Astrocyte (in vitro differentiated cells and primary cell): ENCODE measurements at regions not wholly inside any gene's neighbourhood (a gene's known extent, or its start where the extent isn't known, plus 50 kb on each side); places are given as distances from the start of the nearest gene placed in this dataset.

Experiments
- DNase-seq: peaks from one replicate; pipeline ENCODE4 v3.0.0-alpha.2; 2010; ENCODE audit warnings: low read depth
- FAIRE-seq: peaks from 2 replicates; lab custom pipeline; 2011; peaks lifted over from hg19 to GRCh38; lab: Jason Lieb, UNC
- H2AFZ ChIP-seq: 2 replicates; pipeline ENCODE4 v1.6.0; 2012; ENCODE audit warnings: low read depth, low read length, inconsistent platforms
- H3K27ac ChIP-seq: 2 replicates; pipeline ENCODE4 v1.5.1; 2011; ENCODE audit warnings: low read depth, low read length, inconsistent platforms
- H3K27me3 ChIP-seq: 2 replicates; pipeline ENCODE4 v1.6.0; 2011; ENCODE audit warnings: low read length, inconsistent platforms; ENCODE audit not compliant: insufficient read depth
- H3K36me3 ChIP-seq: 2 replicates; pipeline ENCODE4 v1.5.1; 2011; ENCODE audit warnings: low read length, inconsistent platforms; ENCODE audit not compliant: insufficient read depth
- H3K4me1 ChIP-seq: 2 replicates; pipeline ENCODE4 v1.5.1; 2011; ENCODE audit warnings: low read length, inconsistent platforms; ENCODE audit not compliant: insufficient read depth
- H3K4me2 ChIP-seq: 2 replicates; pipeline ENCODE4 v1.6.0; 2012; ENCODE audit warnings: low read length, inconsistent platforms
- H3K4me3 ChIP-seq: 2 replicates; pipeline ENCODE4 v1.5.1; 2011; ENCODE audit warnings: low read depth, mild to moderate bottlenecking, low read length, inconsistent platforms; ENCODE audit not compliant: insufficient read depth
- H3K79me2 ChIP-seq: 2 replicates; pipeline ENCODE4 v1.6.0; 2012; ENCODE audit warnings: mild to moderate bottlenecking, low read length, inconsistent platforms; ENCODE audit not compliant: insufficient read depth
- H3K9ac ChIP-seq: 2 replicates; pipeline ENCODE4 v1.6.0; 2012; ENCODE audit warnings: mild to moderate bottlenecking, low read length, inconsistent platforms
- H3K9me3 ChIP-seq: 2 replicates; pipeline ENCODE4 v1.5.1; 2012; ENCODE audit warnings: low read depth, mild to moderate bottlenecking, low read length, inconsistent platforms; ENCODE audit not compliant: insufficient read depth
- H4K20me1 ChIP-seq: 2 replicates; pipeline ENCODE4 v1.6.0; 2012; ENCODE audit warnings: low read length, inconsistent platforms; ENCODE audit not compliant: insufficient read depth
- H3K27ac Mint-ChIP-seq: one replicate; pipeline ENCODE4 v1.8.0; 2021; ENCODE audit warnings: mild to moderate bottlenecking, mixed read lengths; ENCODE audit not compliant: unreplicated experiment
- H3K27me3 Mint-ChIP-seq: one replicate; pipeline ENCODE4 v1.8.0; 2021; ENCODE audit warnings: low read depth, mixed read lengths; ENCODE audit not compliant: unreplicated experiment
- H3K36me3 Mint-ChIP-seq: one replicate; pipeline ENCODE4 v1.8.0; 2021; ENCODE audit warnings: low read depth, mixed read lengths; ENCODE audit not compliant: unreplicated experiment
- H3K4me1 Mint-ChIP-seq: one replicate; pipeline ENCODE4 v1.8.0; 2021; ENCODE audit warnings: low read depth, mixed read lengths; ENCODE audit not compliant: unreplicated experiment
- H3K4me3 Mint-ChIP-seq: one replicate; pipeline ENCODE4 v1.8.0; 2021; ENCODE audit warnings: mild to moderate bottlenecking, moderate library complexity, mixed read lengths; ENCODE audit not compliant: unreplicated experiment
- H3K9me3 Mint-ChIP-seq: one replicate; pipeline ENCODE4 v1.8.0; 2021; ENCODE audit warnings: mild to moderate bottlenecking, mixed read lengths; ENCODE audit not compliant: unreplicated experiment
- CTCF ChIP-seq: IDR thresholded peaks from 2 replicates; pipeline ENCODE4 v1.5.1; 2011; ENCODE audit warnings: low read depth, mild to moderate bottlenecking, inconsistent platforms, low read length, moderate library complexity; ENCODE audit not compliant: insufficient read depth
- EZH2 ChIP-seq: IDR thresholded peaks from 2 replicates; pipeline ENCODE4 v1.6.1; 2012; ENCODE audit warnings: mild to moderate bottlenecking, low read length, inconsistent platforms; ENCODE audit not compliant: insufficient read depth

DNA sequence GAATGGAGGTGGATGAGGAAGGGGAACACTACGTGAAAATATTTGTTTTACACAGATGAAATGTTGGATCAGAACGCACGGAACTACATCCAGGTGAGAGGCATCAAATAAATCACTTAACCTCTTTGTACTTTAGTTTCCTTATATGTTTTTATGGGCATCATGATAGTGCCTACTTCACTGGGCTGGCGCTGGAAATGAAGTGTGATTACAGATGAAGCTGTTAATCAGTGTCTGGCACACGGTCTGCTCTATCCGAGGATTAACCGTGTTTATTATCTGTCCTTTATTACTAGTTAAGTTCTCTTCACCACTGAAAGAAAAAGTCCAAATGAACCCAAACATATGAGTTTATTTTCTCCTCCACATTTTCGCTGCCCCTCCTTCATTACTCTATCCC is 96.0 kb upstream of the TRABD2B start:
- no peak overlapping the region for H3K27ac ChIP-seq
- H3K9me3 Mint-ChIP-seq: peaks cover 9% of the 10 kb centered on the region
- no peaks in the 10 kb centered on the region for H3K27me3 ChIP-seq
- H3K4me3 ChIP-seq: no peak overlapping the region
- H3K79me2 ChIP-seq: no peaks in the 10 kb centered on the region
- no peak overlapping the region for H3K4me2 ChIP-seq
- H3K4me1 Mint-ChIP-seq: no peaks in the 10 kb centered on the region
- H3K27ac Mint-ChIP-seq: no peak overlapping the region
- H3K27me3 Mint-ChIP-seq: peaks cover 50% of the 10 kb centered on the region
- H2AFZ ChIP-seq: no peak overlapping the region
- FAIRE-seq (no peak), DNase-seq (no peak)
- TF ChIP-seq EZH2: no peak
- no peaks in the 10 kb centered on the region for H3K36me3 Mint-ChIP-seq
- H3K9ac ChIP-seq: no peak overlapping the region
- H3K36me3 ChIP-seq: no peaks in the 10 kb centered on the region
- H4K20me1 ChIP-seq: no peaks in the 10 kb centered on the region
- no peak overlapping the region for H3K4me3 Mint-ChIP-seq
- no peaks in the 10 kb centered on the region for H3K4me1 ChIP-seq
- no peaks in the 10 kb centered on the region for H3K9me3 ChIP-seq

DNA sequence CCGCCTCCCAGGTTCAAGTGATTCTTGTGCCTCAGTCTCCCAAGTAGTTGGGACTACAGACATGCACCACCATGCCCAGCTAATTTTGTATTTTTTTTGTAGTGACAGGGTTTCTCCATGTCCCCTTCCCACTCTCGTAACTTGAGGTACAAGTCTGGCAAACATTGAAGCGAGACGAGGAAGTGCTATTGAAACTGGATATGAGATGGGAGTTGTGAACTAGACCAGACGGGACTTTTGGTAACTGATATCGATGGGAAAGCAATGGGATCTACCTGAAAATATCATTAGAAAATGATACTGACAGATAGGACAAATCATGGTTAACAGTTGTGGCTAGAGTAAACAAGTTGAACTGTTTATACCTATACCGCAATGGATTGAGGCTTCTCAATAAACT is 95.2 kb upstream of the TRABD2B start:
- H3K79me2 ChIP-seq: no peaks in the 10 kb centered on the region
- peaks cover 9% of the 10 kb centered on the region for H3K9me3 Mint-ChIP-seq
- H3K36me3 ChIP-seq: no peaks in the 10 kb centered on the region
- H3K27ac ChIP-seq: no peak overlapping the region
- DNase-seq: no peak
- H2AFZ ChIP-seq: no peak overlapping the region
- no peaks in the 10 kb centered on the region for H3K27me3 ChIP-seq
- no peaks in the 10 kb centered on the region for H3K4me1 ChIP-seq
- no peaks in the 10 kb centered on the region for H3K36me3 Mint-ChIP-seq
- no peaks in the 10 kb centered on the region for H3K4me1 Mint-ChIP-seq
- H3K27ac Mint-ChIP-seq: no peak overlapping the region
- H3K9ac ChIP-seq: no peak overlapping the region
- no peak overlapping the region for H3K4me2 ChIP-seq
- peaks cover 42% of the 10 kb centered on the region for H3K27me3 Mint-ChIP-seq
- no peaks in the 10 kb centered on the region for H3K9me3 ChIP-seq
- H3K4me3 ChIP-seq: no peak overlapping the region
- FAIRE-seq: no peak
- no peak for TF ChIP-seq CTCF
- TF ChIP-seq EZH2: no peak
- no peaks in the 10 kb centered on the region for H4K20me1 ChIP-seq
- H3K4me3 Mint-ChIP-seq: no peak overlapping the region

DNA sequence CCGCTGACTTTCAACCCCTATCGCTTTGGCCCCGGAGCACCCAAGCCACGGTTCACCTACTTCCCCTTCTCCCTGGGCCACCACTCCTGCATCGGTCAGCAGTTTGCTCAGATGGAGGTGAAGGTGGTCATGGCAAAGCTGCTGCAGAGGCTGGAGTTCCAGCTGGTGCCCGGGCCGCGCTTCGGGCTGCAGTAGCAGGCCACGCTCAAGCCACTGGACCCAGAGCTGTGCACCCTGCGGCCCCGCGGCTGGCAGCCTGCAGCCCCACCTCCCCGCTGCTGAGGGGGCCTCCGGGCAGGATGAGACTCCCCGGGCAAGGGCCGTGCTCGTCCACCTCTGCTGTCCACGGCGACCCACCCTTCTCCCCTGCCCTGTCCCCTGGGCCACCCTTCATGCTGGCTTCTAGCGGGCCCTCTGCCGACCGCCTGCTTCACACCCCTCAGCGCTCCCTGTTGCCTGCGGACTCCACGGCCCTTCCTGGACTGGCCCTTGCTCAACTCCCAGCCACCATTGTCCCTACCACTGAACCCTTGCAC is 92.2 kb upstream of the TRABD2B start:
- DNase-seq: no peak
- no peaks in the 10 kb centered on the region for H3K9me3 ChIP-seq
- H3K9ac ChIP-seq: no peak overlapping the region
- no peak for FAIRE-seq
- no peaks in the 10 kb centered on the region for H3K36me3 Mint-ChIP-seq
- H3K4me1 ChIP-seq: no peaks in the 10 kb centered on the region
- H3K27me3 ChIP-seq: no peaks in the 10 kb centered on the region
- H3K4me1 Mint-ChIP-seq: no peaks in the 10 kb centered on the region
- H2AFZ ChIP-seq: no peak overlapping the region
- H3K27me3 Mint-ChIP-seq: peaks cover 39% of the 10 kb centered on the region
- H4K20me1 ChIP-seq: no peaks in the 10 kb centered on the region
- no peak overlapping the region for H3K27ac Mint-ChIP-seq
- no peak overlapping the region for H3K4me3 Mint-ChIP-seq
- no peak overlapping the region for H3K4me2 ChIP-seq
- no peak overlapping the region for H3K27ac ChIP-seq
- no peaks in the 10 kb centered on the region for H3K79me2 ChIP-seq
- no peaks in the 10 kb centered on the region for H3K9me3 Mint-ChIP-seq
- H3K36me3 ChIP-seq: no peaks in the 10 kb centered on the region
- no peak overlapping the region for H3K4me3 ChIP-seq
- no peak for TF ChIP-seq CTCF
- TF ChIP-seq EZH2: no peak
